AG09309 (cell line): ENCODE measurements at regions not wholly inside any gene's neighbourhood (a gene's known extent, or its start where the extent isn't known, plus 50 kb on each side); places are given as distances from the start of the nearest gene placed in this dataset.

Source experiments
- DNase-seq: peaks from one replicate; pipeline ENCODE4 v3.0.0-alpha.2; 2010; ENCODE audit warnings: low read depth
- H3K4me3 ChIP-seq: 2 replicates; pipeline ENCODE4 v1.5.1; 2011; ENCODE audit warnings: mild to moderate bottlenecking, low read depth, low read length, moderate library complexity; ENCODE audit not compliant: control insufficient read depth
- TF ChIP-seq, protein P1 (sequence below): IDR thresholded peaks from 2 replicates; pipeline ENCODE4 v1.5.1; 2011; ENCODE audit warnings: mild to moderate bottlenecking, low read depth, low read length, inconsistent platforms; ENCODE audit not compliant: insufficient read depth, control insufficient read depth; ENCODE audit errors: missing control alignments

DNA sequence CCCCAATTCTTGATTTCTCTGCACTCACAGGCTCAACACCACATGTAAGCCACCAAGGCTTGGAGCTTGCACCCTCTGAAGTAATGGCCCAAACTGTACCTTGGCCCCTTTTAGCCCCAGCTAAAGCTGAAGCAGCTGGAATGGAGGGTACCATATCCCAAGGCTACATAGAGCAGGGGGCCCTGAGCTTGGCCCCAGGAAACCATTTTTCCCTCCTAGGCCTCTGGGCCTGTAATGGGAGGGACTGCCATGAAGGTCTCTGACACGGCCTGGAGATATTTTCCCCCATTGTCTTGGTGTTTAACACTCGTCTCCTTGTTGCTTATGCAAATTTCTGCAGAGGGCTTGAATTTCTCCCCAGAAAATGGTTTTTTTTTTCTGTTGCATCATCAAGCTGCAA lies 69.7 kb downstream of the SKA1 start:
- DNase-seq: no peak
- TF ChIP-seq, protein P1, sequence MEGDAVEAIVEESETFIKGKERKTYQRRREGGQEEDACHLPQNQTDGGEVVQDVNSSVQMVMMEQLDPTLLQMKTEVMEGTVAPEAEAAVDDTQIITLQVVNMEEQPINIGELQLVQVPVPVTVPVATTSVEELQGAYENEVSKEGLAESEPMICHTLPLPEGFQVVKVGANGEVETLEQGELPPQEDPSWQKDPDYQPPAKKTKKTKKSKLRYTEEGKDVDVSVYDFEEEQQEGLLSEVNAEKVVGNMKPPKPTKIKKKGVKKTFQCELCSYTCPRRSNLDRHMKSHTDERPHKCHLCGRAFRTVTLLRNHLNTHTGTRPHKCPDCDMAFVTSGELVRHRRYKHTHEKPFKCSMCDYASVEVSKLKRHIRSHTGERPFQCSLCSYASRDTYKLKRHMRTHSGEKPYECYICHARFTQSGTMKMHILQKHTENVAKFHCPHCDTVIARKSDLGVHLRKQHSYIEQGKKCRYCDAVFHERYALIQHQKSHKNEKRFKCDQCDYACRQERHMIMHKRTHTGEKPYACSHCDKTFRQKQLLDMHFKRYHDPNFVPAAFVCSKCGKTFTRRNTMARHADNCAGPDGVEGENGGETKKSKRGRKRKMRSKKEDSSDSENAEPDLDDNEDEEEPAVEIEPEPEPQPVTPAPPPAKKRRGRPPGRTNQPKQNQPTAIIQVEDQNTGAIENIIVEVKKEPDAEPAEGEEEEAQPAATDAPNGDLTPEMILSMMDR: no peak
- no peak overlapping the region for H3K4me3 ChIP-seq

DNA sequence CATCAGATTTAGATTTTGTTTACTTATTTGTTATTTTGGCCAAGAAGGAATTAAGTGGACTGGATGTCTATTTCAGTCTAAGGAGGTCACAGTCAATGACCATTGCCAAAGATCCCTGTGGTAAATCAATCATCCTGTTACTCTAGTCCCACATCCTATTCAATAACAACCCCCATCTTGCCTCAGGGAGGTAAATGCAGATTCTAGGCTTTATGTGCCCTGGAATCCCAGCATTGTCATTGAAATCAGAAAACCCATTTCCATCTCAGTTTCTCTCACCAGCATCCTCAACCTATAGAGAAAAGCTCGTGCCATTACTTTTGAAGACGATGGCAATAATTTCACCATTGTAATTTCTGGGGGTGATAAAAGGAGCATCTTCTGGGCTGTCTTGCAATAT lies 71.8 kb downstream of the SKA1 start:
- no peak for DNase-seq
- H3K4me3 ChIP-seq: no peak overlapping the region
- TF ChIP-seq, protein P1: no peak

DNA sequence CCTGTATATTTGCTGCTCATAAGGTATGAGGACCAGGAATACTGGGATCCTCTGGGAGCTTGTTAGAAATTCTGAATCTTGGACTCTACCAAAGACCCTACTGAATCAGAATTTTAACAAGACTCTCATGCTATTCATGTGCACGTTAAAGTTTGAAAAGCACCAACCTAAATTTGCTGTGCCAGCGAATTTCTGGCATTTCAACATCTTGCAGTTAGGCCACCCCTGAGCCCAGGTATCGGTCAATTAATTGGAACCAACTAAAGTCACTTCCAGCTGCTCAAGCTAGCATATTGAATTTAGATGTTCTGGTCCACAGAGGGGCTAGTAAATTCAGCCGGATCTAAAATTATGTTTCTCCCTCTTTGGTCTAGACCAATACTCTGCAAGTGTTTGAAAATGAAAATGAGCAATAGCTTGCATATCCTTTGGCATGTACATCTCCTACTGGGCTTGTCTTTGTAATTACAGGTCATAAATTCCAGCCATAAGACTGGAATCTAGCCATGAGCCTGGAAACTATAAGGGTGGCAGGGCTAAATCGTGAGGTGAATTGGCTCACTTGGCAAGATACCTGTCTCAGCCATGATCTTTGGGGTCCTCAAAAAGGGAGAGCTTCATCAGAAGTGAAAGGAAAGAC lies 72.4 kb downstream of the SKA1 start:
- no peak for DNase-seq
- no peak overlapping the region for H3K4me3 ChIP-seq
- TF ChIP-seq, protein P1: no peak

DNA sequence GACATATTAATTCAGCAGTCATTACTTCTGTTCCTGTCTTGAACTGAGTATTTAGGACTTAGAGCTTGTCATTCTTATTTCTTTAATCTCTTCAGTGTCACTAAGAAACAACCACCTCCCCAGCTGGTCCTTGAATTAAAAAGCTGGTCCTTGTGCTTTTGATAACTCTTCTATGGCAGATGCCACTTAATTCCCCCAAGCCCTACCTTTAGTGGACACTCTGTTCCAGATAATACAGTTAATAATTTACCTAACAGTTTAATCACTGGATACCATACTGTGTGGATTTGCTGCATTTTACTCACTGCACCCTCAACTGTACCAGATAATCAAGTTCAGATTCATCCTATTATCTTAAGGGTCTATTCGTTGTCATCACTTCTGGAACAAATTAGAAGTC lies 73.1 kb downstream of the SKA1 start:
- H3K4me3 ChIP-seq: no peak overlapping the region
- DNase-seq: no peak
- TF ChIP-seq, protein P1: no peak

DNA sequence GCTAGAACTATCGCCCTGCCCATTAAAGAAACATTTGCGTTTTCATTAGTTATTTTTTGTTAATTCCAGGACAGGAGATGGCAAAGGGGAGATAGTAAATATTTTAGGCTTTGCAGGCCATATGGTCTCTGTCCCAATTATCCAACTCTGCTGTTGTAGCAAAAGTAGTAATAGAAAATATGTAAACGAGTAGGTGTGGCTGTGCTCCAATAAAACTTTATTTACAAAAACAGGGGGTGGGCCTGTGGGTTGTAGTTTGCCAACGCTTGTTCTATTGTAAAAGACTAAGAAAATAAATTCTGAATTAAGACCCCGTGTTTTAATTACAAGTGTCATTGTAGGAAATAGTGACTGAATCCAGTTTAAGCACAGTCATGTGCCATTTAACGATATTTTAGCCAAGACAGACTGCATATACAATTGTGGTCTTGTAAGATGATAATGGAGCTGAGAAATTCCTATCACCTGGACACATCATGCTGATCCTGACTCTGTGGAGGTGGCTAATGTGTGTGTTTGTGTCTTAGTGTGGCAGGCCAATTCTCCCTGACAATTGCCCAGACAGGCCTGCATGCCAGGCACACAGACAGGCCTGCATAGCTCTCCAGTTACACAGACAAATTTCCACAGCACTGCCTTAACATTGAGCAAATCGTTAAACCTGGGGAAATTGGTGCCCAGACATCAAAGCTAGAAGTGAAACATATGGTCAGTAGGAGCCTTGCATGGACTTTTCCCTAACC lies 76.4 kb downstream of the SKA1 start:
- H3K4me3 ChIP-seq: no peak overlapping the region
- no peak for DNase-seq
- TF ChIP-seq, protein P1: no peak

DNA sequence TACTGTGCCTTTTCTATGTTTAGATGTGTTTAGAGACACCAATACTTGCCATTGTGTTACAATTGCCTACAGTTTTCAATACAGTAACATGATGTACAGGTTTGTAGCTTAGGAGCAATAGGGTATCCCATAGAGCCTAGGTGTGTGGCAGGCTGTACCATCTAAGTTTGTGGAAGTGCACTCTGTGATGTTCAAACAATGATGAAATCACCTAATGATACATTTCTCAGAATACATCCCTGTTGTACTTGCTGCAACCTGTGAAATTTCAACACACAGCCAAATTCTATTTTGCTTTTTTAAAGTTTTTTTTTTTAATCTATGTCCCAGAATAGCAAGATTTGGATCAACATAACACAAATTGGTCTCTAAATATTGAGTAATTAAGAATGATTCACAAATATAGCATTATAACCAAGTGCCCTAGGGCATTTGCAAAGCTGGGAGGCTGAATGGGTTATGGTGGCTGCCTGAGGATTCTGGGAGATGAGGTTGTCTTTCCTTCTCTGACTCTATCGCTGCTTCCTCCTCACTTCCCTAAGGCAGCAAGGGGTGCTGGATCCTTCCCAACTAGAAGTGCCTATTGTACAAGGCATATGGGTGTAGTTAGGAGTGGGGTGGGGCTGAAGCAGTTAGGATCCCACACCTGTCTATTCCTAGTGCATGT lies 78.3 kb downstream of the SKA1 start:
- no peak overlapping the region for H3K4me3 ChIP-seq
- DNase-seq: no peak
- TF ChIP-seq, protein P1: no peak
